Cardiac fibroblast (primary cell): ENCODE measurements at regions not wholly inside any gene's neighbourhood (a gene's known extent, or its start where the extent isn't known, plus 50 kb on each side); places are given as distances from the start of the nearest gene placed in this dataset.

Experiments used
- DNase-seq, 2 donors: peaks; one replicate each; pipeline versions ENCODE4 v3.0.0 to v3.0.0-alpha.2; 2010; ENCODE audit warnings: low read depth in 2 of 2
- H3K4me3 ChIP-seq, 2 donors: replicated peaks in 1 of 2; 1 replicate in 1 of 2; 2 replicates in 1 of 2; pipeline ENCODE4 v1.5.1; 2011; ENCODE audit warnings: low read depth in 2 of 2, low read length in 2 of 2, mild to moderate bottlenecking in 2 of 2, moderate library complexity in 1 of 2
- CTCF ChIP-seq: IDR thresholded peaks from one replicate; pipeline ENCODE4 v1.5.1; 2011; ENCODE audit warnings: low read depth, mild to moderate bottlenecking, low read length, inconsistent platforms

GRCh38 chr4:128665514-128665913 lies 144.0 kb upstream of the JADE1 start:
- no peak for DNase-seq
- no peak overlapping the region for H3K4me3 ChIP-seq
- TF ChIP-seq CTCF = no peak

- no peak overlapping the region for H3K4me3 ChIP-seq
- TF ChIP-seq CTCF = no peak
- no peak for DNase-seq
Measured at GRCh38 chr4:128663325-128663724, 146.2 kb upstream of the JADE1 start.

- H3K4me3 ChIP-seq = no peak overlapping the region
- TF ChIP-seq CTCF = no peak
- DNase-seq = no peak
Measured at GRCh38 chr4:128661479-128661878, 148.0 kb upstream of the JADE1 start.

- H3K4me3 ChIP-seq = no peak overlapping the region
- TF ChIP-seq CTCF = no peak
- DNase-seq = peak; percentile 68 to 90
Measured at GRCh38 chr4:128660361-128661215, 148.9 kb upstream of the JADE1 start.

GRCh38 chr4:128658214-128658631 lies 151.3 kb upstream of the JADE1 start:
- DNase-seq = peak; percentile 40 to 67
- no peak for TF ChIP-seq CTCF
- H3K4me3 ChIP-seq = no peak overlapping the region

GRCh38 chr4:128657638-128658037 lies 151.9 kb upstream of the JADE1 start:
- TF ChIP-seq CTCF = no peak
- no peak overlapping the region for H3K4me3 ChIP-seq
- DNase-seq = no peak
